PFSK-1 (cell line): ENCODE measurements at regions not wholly inside any gene's neighbourhood (a gene's known extent, or its start where the extent isn't known, plus 50 kb on each side); places are given as distances from the start of the nearest gene placed in this dataset.

Experiments
- FOXP2 ChIP-seq: optimal IDR thresholded peaks from 2 replicates; pipeline ENCODE3; 2011; ENCODE audit warnings: borderline replicate concordance, control low read depth, inconsistent platforms; ENCODE audit not compliant: insufficient read depth; ENCODE audit errors: extremely low read length, extremely low read depth
- POLR2AphosphoS5 ChIP-seq: IDR thresholded peaks from 2 replicates; pipeline ENCODE4 v1.6.1; 2012; ENCODE audit warnings: low read depth, mild to moderate bottlenecking, control low read depth, low read length, moderate library complexity
- SIN3A ChIP-seq: IDR thresholded peaks from 2 replicates; pipeline ENCODE4 v1.6.1; 2012; ENCODE audit warnings: mild to moderate bottlenecking, low read length, moderate library complexity, borderline replicate concordance; ENCODE audit not compliant: insufficient read depth
- TAF1 ChIP-seq: IDR thresholded peaks from 2 replicates; pipeline ENCODE4 v1.6.1; 2012; ENCODE audit warnings: low read length, control low read depth, borderline replicate concordance; ENCODE audit not compliant: insufficient read depth
- TF ChIP-seq, protein P1 (sequence below), 2 experiments: IDR thresholded peaks; 2 replicates each; pipeline versions ENCODE4 v1.6.1 to v1.8.0; 2011 to 2012; ENCODE audit warnings: low read depth in 2 of 2, low read length in 2 of 2, control low read depth in 1 of 2, inconsistent platforms in 1 of 2, mild to moderate bottlenecking in 1 of 2, moderate library complexity in 1 of 2; ENCODE audit not compliant: insufficient read depth in 1 of 2

DNA sequence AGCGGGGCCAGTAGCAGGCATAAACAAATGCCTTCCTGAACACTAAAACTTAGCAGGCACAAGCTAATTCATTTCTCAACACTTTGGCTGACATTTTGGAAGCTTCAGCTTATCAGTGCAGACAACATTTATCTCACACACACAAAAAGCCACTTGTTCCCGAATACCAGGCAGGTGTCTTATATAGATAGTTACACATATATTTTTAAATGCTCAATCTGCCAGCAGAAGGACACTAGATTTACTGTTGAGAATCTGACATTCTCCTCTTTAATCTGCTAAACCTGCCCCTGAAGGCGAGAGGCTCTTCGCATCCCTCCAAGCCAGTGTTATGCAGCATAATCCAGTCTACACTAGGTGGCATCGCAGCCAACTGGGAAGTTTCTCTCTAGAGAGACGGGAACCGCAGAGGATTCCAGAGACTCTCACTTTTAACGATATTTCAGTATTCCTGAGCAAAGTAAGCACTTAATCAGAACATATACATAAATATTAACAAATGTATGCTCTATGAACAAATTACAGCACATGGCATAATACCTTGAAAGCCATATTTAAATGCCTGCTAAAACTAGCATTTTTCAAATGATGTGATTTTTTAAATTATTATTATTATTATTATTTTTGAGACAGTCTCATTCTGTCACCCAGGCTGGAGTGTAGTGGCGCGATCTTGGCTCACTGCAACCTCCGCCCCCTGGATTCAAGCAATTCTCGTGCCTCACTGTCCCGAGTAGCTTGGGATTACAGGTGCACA, 90.2 kb upstream of the SCG2 start:
- TF ChIP-seq TAF1: no peak
- TF ChIP-seq POLR2AphosphoS5: no peak
- TF ChIP-seq, protein P1, sequence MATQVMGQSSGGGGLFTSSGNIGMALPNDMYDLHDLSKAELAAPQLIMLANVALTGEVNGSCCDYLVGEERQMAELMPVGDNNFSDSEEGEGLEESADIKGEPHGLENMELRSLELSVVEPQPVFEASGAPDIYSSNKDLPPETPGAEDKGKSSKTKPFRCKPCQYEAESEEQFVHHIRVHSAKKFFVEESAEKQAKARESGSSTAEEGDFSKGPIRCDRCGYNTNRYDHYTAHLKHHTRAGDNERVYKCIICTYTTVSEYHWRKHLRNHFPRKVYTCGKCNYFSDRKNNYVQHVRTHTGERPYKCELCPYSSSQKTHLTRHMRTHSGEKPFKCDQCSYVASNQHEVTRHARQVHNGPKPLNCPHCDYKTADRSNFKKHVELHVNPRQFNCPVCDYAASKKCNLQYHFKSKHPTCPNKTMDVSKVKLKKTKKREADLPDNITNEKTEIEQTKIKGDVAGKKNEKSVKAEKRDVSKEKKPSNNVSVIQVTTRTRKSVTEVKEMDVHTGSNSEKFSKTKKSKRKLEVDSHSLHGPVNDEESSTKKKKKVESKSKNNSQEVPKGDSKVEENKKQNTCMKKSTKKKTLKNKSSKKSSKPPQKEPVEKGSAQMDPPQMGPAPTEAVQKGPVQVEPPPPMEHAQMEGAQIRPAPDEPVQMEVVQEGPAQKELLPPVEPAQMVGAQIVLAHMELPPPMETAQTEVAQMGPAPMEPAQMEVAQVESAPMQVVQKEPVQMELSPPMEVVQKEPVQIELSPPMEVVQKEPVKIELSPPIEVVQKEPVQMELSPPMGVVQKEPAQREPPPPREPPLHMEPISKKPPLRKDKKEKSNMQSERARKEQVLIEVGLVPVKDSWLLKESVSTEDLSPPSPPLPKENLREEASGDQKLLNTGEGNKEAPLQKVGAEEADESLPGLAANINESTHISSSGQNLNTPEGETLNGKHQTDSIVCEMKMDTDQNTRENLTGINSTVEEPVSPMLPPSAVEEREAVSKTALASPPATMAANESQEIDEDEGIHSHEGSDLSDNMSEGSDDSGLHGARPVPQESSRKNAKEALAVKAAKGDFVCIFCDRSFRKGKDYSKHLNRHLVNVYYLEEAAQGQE (IDR thresholded peaks at IDR 0.05; ENCODE audit: insufficient read depth in 1 of 2, low read depth in 2 of 2, low read length in 2 of 2): no peak
- no peak for TF ChIP-seq FOXP2
- no peak for TF ChIP-seq SIN3A

DNA sequence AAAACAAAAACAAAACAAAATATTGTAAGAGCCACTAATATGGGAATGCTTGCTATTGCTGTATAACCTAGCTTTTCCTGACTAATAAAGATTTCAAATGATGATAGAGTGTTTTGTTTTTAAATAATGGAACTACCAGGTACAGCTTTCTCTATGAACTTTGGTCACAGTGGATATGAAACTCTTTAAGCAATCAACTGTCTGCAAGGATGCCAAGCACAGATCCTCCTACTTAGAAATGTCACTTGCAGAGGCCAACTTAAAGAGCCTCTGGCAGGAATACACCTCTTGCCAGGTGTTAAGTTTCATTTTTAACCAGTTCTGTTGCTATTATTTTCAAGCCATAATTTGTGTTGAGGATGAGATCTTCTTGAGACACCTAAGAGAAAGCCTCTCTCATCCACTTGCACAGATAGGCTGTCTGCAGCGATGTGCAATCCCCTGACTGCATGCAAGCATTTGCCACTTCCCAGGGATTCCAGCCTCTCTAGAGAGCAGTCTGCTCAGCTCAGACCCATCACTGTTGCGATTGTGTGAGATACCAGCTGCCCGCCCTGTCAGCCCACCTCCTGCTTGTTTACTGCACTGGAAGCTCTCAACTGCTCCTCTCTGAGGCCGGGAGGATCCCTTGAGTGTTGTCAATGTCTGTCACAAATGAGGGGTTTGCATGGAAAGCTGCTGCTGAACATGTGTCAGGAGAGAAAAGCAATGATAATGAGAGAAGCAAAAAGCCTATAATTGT, 86.1 kb upstream of the SCG2 start:
- TF ChIP-seq SIN3A: no peak
- no peak for TF ChIP-seq FOXP2
- TF ChIP-seq POLR2AphosphoS5: no peak
- TF ChIP-seq, protein P1 (IDR thresholded peaks at IDR 0.05; ENCODE audit: insufficient read depth in 1 of 2, low read depth in 2 of 2, low read length in 2 of 2): no peak
- TF ChIP-seq TAF1: no peak

DNA sequence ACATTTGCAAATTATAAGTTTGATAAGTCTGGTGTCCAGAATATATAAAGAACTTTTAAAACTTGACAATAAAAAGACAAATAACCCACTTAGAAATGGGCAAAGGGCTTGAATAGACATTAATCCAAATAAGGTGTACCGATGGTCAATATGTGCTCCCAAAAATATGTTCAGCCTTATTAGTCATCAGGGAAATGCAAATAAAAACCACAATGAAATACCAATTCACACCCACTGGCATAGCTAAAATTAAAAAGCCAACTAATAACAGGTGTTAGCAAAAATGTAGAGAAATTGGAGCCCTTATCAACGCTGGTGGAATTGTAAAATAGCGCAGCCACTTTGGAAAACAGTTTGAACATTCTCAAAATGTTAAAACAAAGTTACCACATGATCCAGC, 79.0 kb upstream of the SCG2 start:
- no peak for TF ChIP-seq SIN3A
- TF ChIP-seq FOXP2: no peak
- TF ChIP-seq, protein P1 (IDR thresholded peaks at IDR 0.05; ENCODE audit: insufficient read depth in 1 of 2, low read depth in 2 of 2, low read length in 2 of 2): no peak
- TF ChIP-seq TAF1: no peak
- TF ChIP-seq POLR2AphosphoS5: no peak

DNA sequence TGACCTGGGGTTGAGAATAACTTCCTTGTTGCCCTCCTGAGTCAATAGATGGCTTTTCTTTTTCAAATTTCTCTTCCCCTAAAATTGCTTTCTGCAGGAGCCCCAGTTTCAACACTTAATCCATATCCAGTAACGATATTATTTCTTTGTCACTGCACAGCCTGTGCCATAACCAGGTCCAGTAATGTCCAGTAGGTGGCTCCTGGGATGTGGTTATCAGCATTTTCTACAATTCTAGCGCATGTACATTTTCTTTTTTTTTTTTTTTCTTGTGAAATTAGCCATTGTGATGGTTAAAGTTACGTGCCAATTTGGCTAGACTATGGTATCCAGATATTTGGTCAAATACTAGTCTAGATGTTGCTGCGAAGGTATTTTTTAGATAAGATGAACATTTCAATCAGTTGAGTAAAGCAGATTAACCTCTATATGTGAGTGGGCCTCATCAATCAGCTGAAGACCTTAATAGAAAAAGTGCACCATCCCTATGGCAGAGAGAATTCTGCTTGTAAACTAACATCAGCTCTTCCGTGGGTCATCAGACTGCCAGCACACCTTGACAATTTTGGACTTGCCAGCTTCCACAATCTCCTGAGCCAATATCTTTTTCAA, 72.9 kb upstream of the SCG2 start:
- no peak for TF ChIP-seq FOXP2
- TF ChIP-seq, protein P1 (IDR thresholded peaks at IDR 0.05; ENCODE audit: insufficient read depth in 1 of 2, low read depth in 2 of 2, low read length in 2 of 2): no peak
- no peak for TF ChIP-seq SIN3A
- no peak for TF ChIP-seq TAF1
- no peak for TF ChIP-seq POLR2AphosphoS5
